WTC11 (cell line): ENCODE measurements at regions not wholly inside any gene's neighbourhood (a gene's known extent, or its start where the extent isn't known, plus 50 kb on each side); places are given as distances from the start of the nearest gene placed in this dataset.

Source experiments
- E2F4 ChIP-seq: sonication (generic); formaldehyde crosslinking; IDR thresholded peaks from 2 replicates; pipeline ENCODE4 v1.8.1; 2022; ENCODE audit warnings: low read depth, mild to moderate bottlenecking, moderate library complexity, missing genetic modification reagents, borderline replicate concordance
- IRF2 ChIP-seq: sonication (generic); formaldehyde crosslinking; IDR thresholded peaks from 2 replicates; pipeline ENCODE4 v1.8.0; 2022; ENCODE audit warnings: low read depth, missing genetic modification reagents, borderline replicate concordance
- NR1H2 ChIP-seq: sonication (generic); formaldehyde crosslinking; IDR thresholded peaks from 2 replicates; pipeline ENCODE4 v1.9.0; 2021; ENCODE audit warnings: mild to moderate bottlenecking, moderate library complexity, missing genetic modification reagents

DNA sequence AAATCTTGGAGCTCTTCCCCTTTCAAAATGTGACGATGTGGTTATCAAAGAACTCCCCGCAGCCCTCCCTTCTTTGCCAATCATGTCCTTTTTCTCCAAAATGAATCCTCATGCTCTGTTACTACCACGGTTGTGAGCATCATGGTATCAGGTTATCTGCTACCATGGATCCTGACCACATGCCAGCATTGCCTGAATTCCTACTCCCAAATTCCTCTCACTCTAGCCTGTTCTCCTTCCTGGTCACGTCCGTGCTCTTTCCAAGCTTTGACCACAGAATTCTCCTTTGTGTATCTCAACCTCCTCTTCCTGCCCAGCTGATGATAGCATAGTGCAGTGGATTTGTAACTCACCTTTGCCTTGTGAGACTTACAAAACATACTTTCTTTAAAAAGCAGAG lies 59.5 kb upstream of the FBXL7 start:
- TF ChIP-seq IRF2 (CRISPR knock-in tag): no peak
- TF ChIP-seq NR1H2 (CRISPR knock-in tag): no peak
- no peak for TF ChIP-seq E2F4
